DMS153 treated with DMSO at 0.1 percent for 48 hours (cell line): ENCODE measurements at regions not wholly inside any gene's neighbourhood (a gene's known extent, or its start where the extent isn't known, plus 50 kb on each side); places are given as distances from the start of the nearest gene placed in this dataset.

Source experiments
- DNase-seq: peaks from one replicate; lab custom pipeline; 2025; ENCODE audit not compliant: unreplicated experiment; lab: John Stamatoyannopoulos, UW

- DNase-seq = no peak
These were observed 201.8 kb upstream of the PPP2R2D start for GRCh38 chr10:131698986-131699385.

DNA sequence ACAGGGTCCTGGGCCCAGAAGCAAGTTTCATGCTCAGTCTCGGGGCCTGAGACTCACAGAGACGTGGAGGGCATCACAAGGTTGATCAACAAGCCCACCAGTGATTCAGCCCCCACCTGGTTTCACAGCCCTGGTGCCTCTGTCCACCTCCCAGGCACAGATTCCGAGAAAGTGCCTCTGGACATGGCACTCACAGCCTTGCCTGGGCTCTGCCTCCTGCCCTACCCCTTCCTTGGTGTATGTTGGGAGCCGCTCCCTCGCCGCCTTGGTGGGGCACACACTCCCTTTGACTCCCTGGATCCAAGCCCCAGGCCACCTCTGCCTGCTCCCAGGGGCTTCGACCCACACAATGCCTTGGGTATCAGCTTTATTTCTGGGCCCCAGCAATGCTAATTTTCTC lies 200.8 kb upstream of the PPP2R2D start:
- no peak for DNase-seq

- DNase-seq = no peak
These were observed 200.3 kb upstream of the PPP2R2D start for GRCh38 chr10:131700506-131700905.

- DNase-seq = no peak
These were observed 199.5 kb upstream of the PPP2R2D start for GRCh38 chr10:131701131-131701947.

DNA sequence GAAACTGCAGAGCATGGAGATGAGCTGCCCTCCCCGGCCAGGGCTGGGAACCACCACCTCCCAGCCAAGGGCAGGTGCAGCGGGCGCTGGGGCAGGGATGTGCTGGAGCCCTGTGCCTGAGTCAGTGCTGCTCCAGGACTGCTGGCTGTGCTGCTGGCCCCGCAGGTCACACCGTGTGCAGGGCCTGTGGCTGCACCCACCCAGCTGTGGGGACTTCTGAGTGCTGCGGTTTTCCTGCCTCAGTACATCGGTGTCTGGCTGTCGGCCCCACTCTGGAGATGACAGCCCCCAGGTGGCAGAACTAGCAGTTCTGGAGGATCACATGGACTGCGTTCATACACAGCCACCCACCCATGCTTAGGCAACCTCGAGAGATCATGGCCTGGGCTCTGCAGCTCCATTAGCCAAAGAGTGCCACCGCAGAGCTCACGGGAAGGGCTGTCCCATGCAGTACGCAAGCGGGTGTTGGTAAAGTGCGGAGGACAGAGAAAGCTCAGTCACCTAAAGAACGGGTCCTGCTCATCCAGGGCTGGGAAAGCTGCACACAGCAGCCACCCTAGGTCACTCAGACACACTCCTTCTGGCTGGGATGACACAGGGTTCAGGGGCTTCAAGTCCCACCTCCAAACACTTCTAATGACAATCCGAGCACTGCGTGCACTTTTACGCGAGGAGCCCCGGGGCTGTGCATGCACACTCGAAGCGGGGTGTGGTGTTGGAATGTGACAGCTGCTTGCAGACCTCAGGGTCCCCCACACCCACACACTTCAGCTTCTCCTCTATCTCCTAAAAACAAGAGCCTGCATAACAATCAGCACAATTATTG lies 198.1 kb upstream of the PPP2R2D start:
- no peak for DNase-seq

DNA sequence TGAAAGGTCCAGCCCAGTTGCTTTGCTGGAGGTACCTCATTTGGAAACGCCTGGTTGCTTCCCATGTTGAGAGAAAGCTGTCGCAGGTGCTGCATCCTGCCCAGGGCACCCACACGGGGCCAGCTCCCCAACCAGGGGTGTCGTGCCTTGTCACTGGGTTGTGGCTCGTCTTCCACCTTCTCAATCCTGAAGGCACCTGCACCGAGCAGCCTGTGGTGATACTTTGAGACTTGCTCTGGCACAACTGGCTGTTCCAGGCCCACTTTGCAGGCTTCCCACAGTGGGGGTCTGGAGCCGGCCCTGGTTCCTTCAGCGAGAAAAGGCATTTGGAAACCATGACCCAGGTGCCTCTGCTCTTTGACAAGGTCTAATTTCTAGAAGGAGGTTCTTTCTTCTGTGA lies 197.3 kb upstream of the PPP2R2D start:
- no peak for DNase-seq

DNA sequence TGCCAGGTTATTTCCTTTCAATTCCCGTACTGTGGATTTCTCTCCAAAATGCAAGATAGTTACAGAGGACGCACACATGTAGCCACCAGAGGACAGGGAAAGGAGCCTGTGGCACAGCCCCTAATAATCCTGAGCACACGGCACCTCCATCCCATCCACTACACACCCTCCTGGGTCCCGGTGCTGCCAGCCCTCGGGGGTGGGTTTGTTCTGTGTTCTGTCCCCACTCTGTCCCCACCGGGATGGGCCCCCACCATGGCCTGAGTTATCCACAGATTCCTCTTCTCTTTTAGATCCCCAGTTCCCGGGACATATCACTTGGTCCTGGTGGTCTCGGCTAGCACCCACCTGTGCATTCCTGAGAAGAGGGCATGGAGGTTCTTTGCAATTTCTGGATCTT lies 196.9 kb upstream of the PPP2R2D start:
- DNase-seq = no peak

- no peak for DNase-seq
These were observed 194.3 kb upstream of the PPP2R2D start for GRCh38 chr10:131706476-131706875.

- DNase-seq = no peak
These were observed 193.9 kb upstream of the PPP2R2D start for GRCh38 chr10:131706952-131707351.

GRCh38 chr10:131708225-131708880 lies 192.5 kb upstream of the PPP2R2D start:
- no peak for DNase-seq

DNA sequence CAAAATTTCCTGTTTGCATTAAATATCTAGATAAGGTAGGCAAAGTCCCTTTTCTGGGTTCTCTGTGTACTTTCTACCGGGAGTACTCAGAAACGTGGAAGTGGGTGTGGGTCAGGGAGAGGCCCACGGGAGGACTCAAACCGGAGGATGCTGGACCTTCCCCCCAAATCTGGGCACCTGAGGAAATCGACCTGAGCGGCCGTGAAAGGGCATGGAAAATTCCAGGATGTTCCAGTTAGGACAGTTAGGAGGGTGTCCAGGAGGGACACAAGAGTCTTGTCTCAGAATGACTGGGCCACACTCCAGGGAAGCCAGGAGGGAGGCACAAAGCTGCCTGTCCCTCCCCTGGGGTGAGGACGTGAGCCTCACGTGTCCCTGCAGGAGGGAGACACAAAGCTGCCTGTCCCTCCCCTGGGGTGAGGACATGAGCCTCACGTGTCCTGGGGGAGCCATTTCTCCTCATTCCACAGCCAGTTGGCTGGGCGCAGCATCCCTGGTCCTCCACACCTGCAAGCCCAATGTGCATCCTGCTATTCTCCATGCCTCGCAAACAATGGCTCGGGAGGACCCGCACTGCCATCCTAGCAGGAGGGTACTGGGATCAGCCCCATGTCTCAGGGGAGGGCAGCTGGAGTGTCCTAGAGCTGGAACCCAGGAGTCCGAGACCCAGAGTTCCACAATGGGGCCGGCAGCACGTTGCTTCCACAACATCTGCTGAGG lies 190.5 kb upstream of the PPP2R2D start:
- no peak for DNase-seq

DNA sequence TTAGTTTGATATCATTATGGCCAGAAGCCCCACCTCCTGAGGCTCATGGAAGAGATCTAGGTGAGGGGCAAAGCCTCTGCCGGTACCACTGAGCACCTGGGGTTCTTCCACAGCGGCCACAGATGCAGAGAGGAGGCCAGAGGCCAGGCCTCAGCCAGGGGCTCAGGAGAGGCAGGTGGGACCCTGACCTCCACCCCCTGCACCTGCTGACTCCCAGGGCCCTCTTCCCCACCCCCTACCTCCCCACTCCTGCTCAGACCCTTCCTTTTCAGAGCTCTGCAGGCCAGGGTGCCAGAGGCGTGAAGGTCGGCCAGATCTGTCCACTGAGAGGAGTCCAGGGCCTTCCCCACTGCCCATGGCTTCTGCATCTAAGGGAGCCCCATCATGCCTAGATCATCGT lies 178.7 kb upstream of the PPP2R2D start:
- no peak for DNase-seq

GRCh38 chr10:131722525-131723264 lies 178.1 kb upstream of the PPP2R2D start:
- DNase-seq = no peak

DNA sequence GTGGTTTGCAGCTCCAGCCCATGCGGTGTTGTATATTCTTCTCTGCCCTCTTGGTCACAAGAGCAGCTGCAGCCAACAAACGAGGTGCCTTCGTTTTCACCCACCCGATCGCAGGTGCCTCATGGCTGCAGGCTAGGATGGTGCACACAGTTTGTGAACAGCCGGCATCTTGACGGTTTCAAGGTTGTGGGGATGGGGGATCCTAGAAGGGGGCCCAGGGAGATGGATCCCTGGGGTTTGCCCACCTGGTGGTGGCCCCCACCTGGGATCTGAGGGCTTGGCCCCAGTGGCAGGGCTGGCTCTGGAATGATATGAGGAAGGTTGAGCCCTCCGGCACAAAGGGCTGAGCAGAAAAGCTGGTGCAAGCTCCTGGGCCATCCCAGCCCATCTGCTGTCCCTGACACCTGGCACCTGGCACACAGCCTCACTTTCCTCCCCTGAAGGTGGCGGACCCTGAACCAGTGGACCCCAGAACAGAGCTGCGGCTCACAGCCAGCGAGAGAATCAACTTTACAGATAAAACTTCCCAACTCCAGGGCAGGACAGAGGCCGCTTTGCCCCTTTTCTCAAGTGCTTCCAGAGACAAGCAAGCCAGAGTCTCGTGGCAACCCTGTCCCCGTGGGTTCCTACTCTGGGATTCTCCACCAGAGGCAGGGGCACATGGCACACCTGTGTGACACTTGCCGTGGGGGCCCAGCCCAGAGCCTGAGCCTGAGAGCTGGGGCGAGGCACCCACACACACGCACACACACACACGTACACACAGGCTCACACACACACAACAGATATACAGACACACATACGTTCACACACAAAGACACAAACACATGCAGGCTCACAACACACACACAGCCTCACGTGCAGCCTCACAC lies 177.3 kb upstream of the PPP2R2D start:
- DNase-seq = no peak

DNA sequence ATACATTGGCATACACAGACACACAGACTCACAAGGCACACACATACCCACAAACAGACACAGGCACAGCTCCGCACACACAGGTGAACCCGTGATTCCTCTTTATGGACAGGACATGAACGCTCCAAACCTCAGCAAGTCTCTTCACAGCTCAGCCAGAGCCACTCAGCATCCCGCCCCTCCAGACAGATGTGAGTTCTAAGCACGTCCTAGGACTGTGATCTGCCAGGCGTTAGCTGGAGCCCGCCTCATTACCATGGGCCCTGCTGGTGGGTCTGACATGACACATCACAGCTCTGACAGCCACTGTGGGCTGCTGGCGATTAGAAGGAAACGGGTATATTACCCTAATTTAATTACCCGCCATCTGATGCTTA lies 176.7 kb upstream of the PPP2R2D start:
- DNase-seq = no peak

DNA sequence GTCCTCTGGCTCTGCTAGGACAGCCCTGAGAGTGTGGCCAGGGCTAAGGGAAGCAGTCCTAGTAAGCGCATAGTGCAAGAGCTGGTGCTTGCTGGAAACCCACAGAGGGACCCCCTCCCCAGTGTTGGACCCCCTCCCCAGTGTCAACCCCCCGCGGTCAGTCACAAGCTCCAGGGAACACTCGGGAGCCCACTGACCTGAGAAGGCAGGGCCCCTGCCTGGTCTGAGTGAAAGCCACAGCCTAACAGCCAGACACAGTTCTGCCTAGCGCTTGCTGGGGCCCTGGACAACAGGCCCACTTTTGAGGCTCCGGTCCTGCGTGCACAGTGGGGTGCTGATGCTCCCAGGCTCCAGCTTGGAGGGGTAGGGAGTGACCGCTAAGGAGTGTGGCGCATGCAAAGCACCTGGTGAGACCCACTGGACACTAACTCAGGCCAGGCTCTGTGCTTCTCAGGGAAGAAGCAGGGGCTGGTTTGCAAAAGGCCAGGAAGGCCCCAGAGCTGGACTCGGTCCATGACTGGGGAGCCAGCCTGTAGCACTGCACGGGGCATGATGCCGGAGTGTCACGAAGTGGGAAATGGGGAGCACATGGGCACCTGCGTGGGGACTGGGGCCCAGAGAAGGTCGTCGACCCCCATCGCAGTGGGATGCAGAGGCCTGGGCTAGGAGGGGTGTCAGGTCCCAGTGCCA lies 175.8 kb upstream of the PPP2R2D start:
- no peak for DNase-seq

GRCh38 chr10:131725581-131726069 lies 175.2 kb upstream of the PPP2R2D start:
- DNase-seq = no peak

- DNase-seq = peak; percentile 76
These were observed 174.5 kb upstream of the PPP2R2D start for GRCh38 chr10:131726076-131726880.
